ENCODE measurements at regions not wholly inside any gene's neighbourhood (a gene's known extent, or its start where the extent isn't known, plus 50 kb on each side); places are given as distances from the start of the nearest gene placed in this dataset.

DNA sequence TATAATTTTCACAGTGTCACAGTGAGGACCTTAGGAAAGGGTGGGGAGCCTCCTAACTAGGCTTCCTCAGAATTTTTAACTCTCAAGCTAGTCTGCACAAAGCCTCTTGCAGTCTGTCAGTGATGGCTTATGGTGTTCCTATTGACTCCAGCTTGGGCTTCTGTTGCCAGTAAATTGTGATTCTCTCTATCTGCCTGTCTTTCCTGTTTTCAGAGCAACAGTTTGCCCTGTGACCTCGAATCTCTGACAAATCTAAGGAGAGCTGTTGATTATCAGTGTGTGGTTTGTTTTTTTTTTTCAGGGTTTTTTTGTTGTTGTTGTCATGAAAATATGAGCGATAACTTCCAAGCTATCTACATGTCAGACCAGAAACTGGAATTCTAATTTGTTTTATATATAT, 423.2 kb upstream of the B3GALT2 start:
- DNase-seq (ENCODE audit: low read depth in 1 of 2, low spot score in 1 of 2), result no peak

DNA sequence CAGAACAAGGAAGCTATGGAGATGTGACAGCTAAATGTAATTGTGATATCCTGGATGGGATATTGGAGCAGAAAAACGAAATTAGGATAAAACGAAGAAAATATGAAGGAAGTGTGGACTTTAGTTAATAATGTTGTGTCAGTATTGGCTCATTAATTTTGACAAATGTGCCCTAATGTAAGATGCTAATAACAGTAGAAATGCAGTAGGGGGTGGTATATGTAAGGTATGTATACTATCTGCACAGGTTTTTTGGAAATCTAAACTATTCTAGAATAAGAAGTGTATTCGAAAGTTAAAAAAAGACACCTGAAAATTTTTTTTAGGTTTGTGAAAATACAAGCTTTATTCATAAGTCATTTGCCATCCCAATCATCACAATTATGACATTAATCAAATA, 421.4 kb upstream of the B3GALT2 start:
- no peak for DNase-seq (ENCODE audit: low read depth in 1 of 2, low spot score in 1 of 2)

DNA sequence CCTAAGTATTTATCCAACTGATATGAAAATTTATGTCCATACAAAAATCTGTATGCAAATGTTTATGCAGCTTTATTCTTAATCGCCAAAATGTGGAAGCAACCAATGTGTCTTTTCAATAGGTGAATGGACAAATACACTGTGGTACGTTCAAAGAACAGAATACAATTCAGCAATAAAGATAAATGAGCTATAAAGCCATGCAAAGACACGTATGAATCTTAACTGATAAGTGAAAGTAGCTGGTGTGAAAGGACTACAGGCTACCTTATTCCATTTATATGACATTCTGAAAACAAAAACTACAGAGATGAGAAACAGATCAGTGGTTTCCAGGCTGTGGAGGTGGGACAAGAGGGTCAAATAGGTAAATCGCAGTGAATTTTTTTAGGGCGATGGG, 419.6 kb upstream of the B3GALT2 start:
- no peak for DNase-seq (ENCODE audit: low read depth in 1 of 2, low spot score in 1 of 2)

DNA sequence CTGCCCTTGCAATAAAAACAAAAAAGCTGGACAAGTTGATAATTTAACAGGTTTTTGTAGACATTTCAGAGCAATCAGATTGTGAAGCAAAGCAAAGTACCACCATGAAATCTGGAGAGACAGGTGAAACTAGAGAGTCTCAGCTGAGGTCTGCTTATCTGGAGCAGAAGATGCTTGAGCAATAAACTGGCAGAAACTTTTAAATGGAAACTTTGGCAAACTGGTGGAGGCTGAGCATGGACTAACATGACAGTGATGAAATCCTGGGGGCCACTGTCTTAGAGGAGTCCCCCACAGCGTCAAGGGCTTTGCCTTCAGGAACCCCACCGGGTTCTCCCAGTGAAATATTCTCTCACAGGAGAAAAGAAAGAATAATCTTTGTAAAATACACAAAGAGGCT, 416.3 kb upstream of the B3GALT2 start:
- DNase-seq (ENCODE audit: low read depth in 1 of 2, low spot score in 1 of 2), result no peak

DNA sequence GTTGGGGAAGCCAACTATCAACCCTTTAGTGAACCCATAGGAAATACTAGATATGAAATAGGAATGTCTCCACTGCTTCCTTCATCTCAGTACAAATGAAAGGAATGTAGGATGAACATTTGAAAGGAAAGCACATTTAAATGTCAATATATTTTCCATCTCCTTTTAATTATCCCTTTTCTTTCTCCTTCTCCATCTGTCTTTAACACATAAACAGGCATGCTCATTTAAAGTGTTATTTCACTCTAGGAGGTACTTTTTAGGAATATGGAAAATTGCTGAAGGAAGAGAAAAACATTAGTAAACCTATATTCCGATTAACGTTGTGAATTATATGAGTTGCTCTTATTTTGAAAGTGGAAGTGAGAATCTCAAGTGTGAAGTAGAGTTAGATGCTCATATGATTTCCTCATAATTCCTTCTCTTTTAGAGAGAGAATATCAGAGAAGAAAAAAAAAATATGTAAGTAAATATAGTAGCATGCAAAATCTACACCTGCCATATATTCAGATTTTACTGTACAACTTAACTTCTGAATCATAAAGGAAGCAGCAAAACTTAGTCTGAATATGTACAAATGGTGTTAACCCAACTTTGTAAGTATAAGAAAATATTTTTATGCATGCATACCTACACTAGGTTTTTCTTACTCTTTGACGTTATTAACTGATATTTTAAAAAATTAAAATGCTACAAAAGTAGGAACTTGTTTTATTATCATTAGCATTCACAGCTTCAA, 406.9 kb upstream of the B3GALT2 start:
- no peak for DNase-seq (ENCODE audit: low read depth in 1 of 2, low spot score in 1 of 2)

DNA sequence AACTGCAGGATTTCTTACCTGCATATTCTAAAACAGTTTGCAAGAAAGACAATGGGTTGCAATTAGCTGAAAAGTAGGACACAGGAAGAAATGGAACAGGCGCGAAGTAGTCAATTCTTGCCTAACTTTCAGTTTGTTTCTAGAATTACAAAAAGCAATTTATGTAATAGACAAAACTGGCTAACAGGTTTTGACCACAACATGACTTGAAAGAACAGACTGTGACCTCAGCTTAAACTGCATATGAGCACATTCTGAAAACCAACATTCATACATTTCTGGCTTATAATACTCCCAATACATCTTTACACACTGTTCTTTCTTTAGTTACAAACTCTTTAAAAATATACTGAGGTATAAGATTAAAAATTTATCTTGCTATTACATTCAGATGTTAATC, 405.9 kb upstream of the B3GALT2 start:
- no peak for DNase-seq (ENCODE audit: low read depth in 1 of 2, low spot score in 1 of 2)

DNA sequence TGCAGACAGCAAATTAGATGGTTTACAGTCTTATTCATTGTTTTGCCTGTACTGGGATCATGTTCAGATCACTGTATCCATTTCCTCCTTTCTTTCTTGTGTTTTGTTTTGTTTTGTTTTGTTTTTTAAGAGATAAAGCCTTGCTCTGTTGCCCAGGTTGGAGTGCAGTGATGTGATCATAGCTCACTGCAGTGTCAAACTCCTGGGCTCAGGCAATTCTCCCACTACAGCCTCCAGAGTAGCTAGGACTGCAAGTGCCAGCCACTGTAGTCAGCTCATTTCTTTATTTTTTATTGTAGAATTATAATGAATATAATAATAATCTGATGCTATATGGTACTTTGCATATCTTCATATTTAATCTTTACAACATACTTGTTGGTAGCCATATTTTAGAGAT, 403.7 kb upstream of the B3GALT2 start:
- DNase-seq (ENCODE audit: low read depth in 1 of 2, low spot score in 1 of 2), result no peak

DNA sequence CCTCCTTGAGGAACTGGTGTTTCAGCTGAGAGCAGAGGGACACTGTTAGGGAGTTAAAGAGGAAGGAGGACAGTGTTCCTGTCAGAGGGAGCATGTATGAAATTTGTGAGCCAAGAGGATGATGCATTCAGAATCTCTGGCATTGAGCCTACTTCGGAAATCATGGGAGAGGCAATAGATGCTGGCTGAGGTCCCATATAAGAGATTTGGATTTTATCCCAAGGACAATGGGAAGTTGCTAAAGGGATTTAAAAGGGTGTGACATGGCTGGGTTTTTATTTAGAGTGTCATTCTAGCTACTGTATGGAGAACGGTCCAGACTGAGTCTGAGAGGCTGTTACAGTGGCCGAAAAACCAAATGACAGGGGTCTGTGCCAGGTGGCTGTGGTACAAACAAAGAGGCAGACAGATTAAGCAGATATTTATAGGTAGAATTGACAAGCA, 403.2 kb upstream of the B3GALT2 start:
- no peak for DNase-seq (ENCODE audit: low read depth in 1 of 2, low spot score in 1 of 2)

DNA sequence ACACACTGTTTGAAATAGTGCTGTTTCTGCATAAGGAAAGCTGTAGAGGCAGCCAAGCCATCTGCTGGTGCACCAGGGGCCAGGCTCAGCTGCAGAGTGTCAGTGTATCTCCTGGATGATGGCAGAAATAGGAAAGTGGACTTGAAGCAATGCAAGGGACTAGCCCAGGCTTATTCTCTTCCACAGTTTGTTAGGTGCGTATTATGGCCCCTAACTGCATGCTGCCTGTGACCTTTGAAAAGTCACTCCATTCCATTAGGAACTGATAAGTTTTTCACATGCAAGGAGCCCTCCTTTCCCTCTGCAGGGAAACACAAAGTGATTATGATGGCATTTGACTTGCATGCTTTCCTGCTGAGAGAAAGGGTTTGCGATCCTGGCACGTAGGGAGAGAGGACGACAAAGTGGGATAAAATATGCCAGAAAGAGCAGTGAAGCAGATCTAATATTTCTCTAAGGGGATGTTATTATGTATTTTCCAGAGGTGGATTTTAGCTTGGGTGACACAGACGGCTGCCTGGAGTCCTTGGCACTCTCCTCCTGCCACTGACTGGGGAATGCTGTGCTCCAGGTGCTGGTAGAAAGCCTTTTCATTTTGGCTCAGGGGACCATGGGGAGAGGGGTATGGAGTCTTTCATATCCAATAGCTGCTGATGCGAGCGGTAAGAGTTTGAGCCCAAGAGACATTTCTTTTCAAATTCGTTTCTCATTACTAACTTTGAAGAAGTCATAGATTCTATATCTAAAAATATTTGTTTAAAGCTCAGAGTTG, 402.1 kb upstream of the B3GALT2 start:
- DNase-seq (ENCODE audit: low read depth in 1 of 2, low spot score in 1 of 2), result no peak

DNA sequence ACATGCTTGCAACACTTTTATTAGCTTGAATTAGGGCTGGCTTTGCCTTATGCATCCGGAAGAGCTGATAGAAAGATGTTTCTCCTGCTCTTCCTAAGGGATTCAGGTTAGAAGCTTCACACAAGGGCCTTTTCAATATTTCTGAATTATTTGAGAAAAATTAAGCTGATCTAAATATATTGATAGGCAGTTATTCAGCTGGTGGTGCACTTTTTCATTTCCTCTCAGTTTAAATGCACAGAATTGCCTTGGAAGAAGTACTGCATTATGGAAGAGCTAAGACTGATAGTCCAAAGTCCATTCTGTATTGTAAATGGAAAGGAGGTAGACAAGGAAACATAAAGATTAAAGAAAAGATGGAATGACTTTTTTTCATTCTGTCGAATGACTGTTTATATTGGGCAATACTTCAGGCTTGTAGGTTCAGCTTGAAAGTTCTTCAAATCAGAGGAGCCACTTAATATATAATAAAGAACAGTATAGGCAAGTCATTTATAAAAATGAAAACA, 398.4 kb upstream of the B3GALT2 start:
- no peak for DNase-seq (ENCODE audit: low read depth in 1 of 2, low spot score in 1 of 2)

DNA sequence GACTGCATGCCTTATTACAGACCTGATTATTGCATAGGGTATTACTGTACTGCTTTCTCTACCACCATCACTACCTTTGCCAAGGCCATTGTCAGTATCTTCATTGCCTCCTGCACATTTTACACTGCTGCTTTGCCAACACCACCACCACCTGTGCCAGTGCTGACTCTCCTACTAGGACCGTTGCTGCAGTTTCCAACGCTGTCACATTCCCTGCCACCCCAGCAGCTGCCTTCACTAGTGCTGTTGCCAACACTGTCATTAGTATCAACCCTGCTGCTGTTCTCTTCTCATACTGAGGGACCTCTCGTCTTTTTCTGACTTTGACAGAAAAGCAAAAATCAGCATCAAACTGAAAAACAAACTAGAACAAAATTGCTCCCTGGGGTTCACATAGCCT, 394.9 kb upstream of the B3GALT2 start:
- no peak for DNase-seq (ENCODE audit: low read depth in 1 of 2, low spot score in 1 of 2)

DNA sequence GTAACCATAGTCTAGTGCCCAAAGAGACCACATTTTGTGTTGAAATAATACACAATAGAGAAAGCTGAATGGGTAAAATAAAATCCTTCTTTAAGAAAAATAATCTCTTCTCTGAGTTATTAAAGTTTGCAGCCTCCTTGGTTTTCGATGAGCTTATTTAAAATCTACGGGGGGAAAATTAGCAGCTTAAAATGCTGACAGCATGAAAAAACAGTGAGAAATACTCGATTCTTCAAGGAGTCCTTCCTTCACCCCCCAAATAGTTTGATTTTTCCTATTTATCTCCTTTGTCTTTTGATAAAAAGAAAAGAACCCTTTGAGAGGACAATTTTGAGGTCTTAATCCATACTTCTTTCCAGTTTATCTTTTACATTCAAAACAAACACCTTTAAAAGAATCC, 394.0 kb upstream of the B3GALT2 start:
- DNase-seq (ENCODE audit: low read depth in 1 of 2, low spot score in 1 of 2), result no peak

DNA sequence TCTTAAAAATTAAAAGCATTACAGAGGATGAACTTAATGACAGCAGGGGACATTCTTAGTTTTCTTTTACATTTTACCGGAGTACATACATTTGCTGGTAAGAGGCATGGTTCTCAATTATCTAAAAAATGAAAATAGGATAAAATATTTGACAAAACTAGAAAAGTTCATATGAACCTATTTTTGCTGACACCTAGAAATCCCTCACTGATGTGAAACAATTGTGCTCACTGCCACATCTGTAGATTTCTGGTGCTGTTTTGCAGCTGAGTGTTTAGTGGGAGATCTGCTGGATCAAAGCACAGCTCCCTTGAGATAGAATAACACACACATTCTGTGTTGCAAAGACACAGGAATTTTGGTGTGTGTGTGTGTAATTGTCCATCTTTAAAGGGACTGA, 392.9 kb upstream of the B3GALT2 start:
- DNase-seq (ENCODE audit: low read depth in 1 of 2, low spot score in 1 of 2), result no peak

DNA sequence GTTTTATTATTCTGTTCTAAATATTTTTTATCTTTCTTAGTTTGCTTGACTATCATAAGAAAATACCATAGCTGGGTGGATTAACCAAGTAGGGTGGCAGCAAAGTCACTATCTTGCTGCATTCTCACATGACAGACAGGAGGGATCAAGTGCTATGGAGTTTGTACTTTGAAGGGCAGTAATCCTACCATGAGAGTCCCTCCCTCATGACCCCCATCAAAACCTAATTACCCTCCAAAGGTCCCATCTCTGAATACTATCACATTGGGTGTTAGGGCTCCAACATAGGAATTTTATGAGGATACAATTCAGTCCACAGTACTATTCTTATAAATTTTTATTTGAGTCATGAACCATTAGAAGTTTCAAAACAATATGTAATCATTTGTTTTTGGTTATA, 388.5 kb upstream of the B3GALT2 start:
- DNase-seq (ENCODE audit: low read depth in 1 of 2, low spot score in 1 of 2), result no peak

DNA sequence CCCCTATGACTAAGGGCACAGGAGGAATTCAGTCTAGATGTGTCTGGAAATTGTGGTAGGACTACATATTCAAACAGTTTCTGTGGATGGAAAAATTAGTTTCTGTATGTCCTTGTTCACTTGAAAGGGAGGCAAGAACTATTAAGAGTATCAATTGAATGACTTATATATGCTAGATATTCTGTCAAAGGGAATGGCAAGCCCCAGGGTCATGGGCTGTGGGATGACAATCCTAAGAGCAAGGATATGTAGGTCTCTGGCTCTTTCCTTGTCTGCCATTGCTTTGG, 383.5 kb upstream of the B3GALT2 start:
- DNase-seq (ENCODE audit: low read depth in 1 of 2, low spot score in 1 of 2), result no peak

DNA sequence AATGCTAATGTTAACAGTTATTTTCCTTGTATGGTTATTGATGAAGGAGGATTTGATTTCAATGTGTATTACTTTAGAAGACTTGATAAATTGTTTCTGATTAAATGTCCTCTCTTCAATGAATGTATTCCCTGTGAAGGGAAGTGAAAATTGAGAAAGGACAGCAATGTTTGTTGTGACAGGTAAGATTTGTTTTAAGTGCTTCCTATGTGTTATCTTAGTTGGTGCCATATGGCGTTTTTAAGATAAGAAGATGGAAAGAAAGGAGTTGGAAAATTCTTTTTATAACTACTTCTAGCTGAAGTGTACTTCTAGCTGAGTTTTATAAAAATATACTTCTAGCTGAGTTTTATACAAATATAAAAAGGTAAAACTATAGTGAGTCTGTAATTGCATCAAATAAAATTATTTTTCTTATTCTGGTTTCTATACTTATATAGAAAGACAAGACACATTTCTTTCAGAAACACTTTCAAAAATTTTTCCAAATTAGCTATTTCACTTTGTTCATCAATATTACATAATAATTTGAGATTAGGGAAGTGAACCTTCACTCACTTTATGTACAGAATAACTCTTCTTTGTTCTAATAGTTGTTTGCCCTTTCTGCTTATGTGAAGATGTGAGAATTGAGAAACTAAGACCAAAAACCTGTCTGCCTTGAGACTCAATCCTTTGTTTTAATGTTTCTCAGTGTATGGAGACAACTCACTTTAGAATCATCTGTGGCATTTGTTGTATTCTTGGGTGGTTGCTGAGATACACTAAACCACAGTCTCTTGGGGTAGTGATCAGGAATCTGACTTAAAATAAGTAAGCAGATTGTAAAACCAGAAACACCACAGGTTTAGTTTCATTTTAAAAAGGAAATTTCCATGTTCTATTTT, 382.9 kb upstream of the B3GALT2 start:
- DNase-seq (ENCODE audit: low read depth in 1 of 2, low spot score in 1 of 2), result no peak

DNA sequence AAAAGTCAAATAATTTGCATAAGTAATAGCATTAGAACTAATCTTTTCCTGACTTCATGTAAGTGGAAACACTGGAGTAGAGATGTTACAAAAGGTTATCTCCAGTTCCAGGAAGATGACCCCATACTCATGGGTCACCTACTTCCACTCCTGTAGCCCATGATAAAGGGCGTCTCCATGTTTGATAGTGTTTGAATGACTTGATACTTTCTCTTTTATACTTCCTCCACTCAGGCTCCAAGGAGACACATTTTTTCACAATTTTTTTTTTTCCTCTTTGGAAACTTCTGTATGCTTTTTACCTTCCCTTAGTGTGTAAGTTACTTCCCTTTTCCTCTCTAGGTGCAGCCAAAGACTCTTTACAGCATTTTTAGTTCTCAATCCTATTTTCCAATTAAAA, 382.1 kb upstream of the B3GALT2 start:
- no peak for DNase-seq (ENCODE audit: low read depth in 1 of 2, low spot score in 1 of 2)

DNA sequence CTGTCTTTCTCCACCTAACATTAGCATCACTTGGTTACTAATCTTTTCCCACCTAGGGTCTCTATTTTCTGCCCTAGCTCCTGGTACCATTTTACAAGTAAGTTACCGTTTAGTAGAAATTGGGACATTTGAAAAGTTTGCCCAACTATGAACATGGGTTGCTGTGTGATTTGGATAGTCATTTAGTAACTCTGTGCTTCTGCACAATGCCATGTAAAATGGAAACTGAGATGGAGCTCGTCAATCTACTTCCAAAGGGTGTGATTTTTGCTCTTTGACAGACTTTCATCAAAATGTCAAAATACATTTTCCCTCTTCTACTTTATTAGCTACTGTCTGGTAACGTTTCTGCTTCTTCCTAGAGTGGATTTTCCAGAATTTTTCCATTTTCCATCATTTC, 381.5 kb upstream of the B3GALT2 start:
- DNase-seq (ENCODE audit: low read depth in 1 of 2, low spot score in 1 of 2), result no peak

DNA sequence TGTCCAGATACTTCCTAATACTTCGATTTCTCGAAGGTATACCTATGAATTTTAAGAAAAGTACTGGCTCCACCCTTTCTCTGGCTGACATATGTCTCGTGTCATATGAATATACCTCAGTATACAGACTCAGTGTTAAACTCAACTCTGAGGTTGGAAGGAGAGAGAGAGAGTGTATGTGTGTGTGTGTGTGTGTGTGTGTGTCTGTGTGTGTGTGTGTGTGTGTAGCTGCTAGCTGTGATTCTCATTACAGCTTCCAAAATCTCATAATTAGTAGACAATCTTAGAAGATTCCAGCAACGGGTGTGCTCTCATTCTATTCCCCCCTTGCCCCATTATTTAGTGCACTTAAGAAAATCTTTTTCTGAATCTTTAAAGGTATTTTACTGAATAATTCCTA, 380.3 kb upstream of the B3GALT2 start:
- DNase-seq (ENCODE audit: low read depth in 1 of 2, low spot score in 1 of 2), result no peak

DNA sequence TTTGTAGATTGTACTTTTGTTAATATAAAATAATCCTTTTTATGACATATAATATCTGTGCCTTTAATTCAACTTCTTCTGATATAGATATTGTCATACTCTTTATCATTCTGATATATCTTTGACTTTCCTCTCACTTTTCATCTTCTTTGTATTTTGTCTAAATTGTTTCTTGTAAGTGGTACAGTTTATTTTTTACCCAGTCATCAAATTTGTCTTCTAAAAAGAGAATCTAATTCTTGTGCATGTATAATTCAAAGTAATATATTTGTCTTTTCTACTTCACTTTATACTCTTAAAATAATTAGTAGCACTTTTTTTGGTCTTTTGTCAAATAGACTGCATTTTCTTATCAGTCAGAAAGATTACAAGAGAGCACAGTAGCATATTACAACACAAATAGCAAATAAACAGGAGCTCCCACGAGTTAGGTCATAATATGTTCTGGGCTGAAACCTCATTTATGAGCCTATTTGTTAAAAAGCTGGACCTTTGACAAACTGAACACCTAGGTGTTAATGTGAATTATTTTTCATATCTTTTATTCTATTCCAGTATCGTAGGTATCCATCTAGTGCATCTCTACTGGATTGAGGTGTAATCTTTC, 379.7 kb upstream of the B3GALT2 start:
- no peak for DNase-seq (ENCODE audit: low read depth in 1 of 2, low spot score in 1 of 2)

DNA sequence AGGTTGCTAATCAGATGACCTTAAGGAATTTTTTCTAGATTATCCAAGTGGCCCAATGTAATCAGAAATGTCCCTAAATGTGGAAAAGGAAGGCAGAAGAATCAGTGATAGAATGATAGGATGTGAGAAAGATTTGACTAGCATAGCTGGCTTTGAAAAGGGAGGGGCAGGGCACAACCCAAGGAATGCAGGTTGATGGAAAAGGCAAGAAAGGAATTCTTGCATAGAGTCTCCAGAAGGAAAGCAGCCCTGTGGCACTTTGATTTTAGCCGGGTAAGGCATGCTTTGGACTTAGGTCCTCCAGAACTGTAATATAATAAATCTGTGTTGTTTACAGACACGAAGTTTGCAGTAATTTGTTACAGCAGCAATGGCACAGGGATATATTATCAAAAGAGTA, 375.7 kb upstream of the B3GALT2 start:
- no peak for DNase-seq (ENCODE audit: low read depth in 1 of 2, low spot score in 1 of 2)
